K562 (cell line): ENCODE measurements at regions not wholly inside any gene's neighbourhood (a gene's known extent, or its start where the extent isn't known, plus 50 kb on each side); places are given as distances from the start of the nearest gene placed in this dataset.

Experiments used
- BHLHE40 ChIP-seq: IDR thresholded peaks from 2 replicates; pipeline ENCODE4 v1.6.1; 2011; ENCODE audit warnings: low read length, improper control_type of control experiment
- DIDO1 ChIP-seq: fragments of 450-650 bp; IDR thresholded peaks from 2 replicates; pipeline ENCODE4 v1.6.1; 2016; ENCODE audit warnings: low read depth, missing biosample characterization, missing genetic modification characterization
- JUNB ChIP-seq: fragments of 450-650 bp; formaldehyde crosslinking; conservative IDR thresholded peaks from 2 replicates; pipeline ENCODE4 v1.4.0; 2020; ENCODE audit warnings: mild to moderate bottlenecking
- SRF ChIP-seq, 2 experiments: fragments of 250-450, 450-650 bp in 1 of 2; sonication (Bioruptor Pico) in 1 of 2; sonication (generic) in 1 of 2; formaldehyde crosslinking; IDR thresholded peaks; 2 replicates each; pipeline versions ENCODE4 v1.5.0 to v1.5.1; 2020 to 2022; ENCODE audit warnings: mild to moderate bottlenecking in 1 of 2, missing genetic modification reagents in 1 of 2
- YY1 ChIP-seq, 3 experiments: IDR thresholded peaks; 2 replicates each; pipeline ENCODE4 v1.6.1; 2011; ENCODE audit warnings: low read length in 2 of 3, mild to moderate bottlenecking in 2 of 3, moderate library complexity in 2 of 3, borderline replicate concordance in 1 of 3, control low read depth in 1 of 3, low read depth in 1 of 3; ENCODE audit not compliant: insufficient read depth in 3 of 3, insufficient replicate concordance in 2 of 3, control insufficient read depth in 1 of 3, insufficient read length in 1 of 3; ENCODE audit errors: extremely low read depth in 1 of 3
- ZFP36 ChIP-seq: fragments of 150-350 bp; IDR thresholded peaks from 2 replicates; pipeline ENCODE4 v1.6.1; 2018; ENCODE audit warnings: low read length, low read depth; ENCODE audit not compliant: partially characterized antibody
- ZNF24 ChIP-seq: fragments of 450-650 bp; IDR thresholded peaks from 2 replicates; pipeline ENCODE4 v1.6.1; 2016
- TF ChIP-seq, protein P1 (sequence below), 3 experiments: IDR thresholded peaks in 2 of 3; conservative IDR thresholded peaks in 1 of 3; 2 replicates each; pipeline ENCODE4 v1.5.1; 2011 to 2012; ENCODE audit warnings: low read length in 3 of 3, mild to moderate bottlenecking in 3 of 3, control low read depth in 2 of 3, improper control_type of control experiment in 1 of 3, inconsistent platforms in 1 of 3, low read depth in 1 of 3, mixed read lengths in 1 of 3, moderate library complexity in 1 of 3; ENCODE audit not compliant: insufficient read depth in 2 of 3

DNA sequence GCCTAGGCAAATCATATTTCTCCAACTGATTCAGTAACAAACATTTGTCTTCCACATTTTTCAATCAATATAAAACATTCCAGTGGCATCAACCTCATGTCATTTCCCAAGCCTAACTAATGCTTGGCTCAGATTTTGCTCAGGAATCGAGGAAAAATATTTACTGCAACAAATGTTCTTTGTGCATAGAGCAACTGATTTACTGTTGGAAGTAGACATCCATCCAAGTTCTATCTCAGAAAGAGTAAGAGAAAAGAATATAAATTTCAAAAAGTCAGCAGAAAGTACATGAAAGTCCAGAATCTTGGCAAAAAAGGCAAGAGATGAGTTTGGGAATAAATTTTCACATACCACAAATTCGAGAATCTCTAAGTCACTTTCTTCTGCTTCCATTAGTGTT lies 2245.0 kb upstream of the RAG2 start:
- TF ChIP-seq ZFP36 = no peak
- TF ChIP-seq, protein P1, sequence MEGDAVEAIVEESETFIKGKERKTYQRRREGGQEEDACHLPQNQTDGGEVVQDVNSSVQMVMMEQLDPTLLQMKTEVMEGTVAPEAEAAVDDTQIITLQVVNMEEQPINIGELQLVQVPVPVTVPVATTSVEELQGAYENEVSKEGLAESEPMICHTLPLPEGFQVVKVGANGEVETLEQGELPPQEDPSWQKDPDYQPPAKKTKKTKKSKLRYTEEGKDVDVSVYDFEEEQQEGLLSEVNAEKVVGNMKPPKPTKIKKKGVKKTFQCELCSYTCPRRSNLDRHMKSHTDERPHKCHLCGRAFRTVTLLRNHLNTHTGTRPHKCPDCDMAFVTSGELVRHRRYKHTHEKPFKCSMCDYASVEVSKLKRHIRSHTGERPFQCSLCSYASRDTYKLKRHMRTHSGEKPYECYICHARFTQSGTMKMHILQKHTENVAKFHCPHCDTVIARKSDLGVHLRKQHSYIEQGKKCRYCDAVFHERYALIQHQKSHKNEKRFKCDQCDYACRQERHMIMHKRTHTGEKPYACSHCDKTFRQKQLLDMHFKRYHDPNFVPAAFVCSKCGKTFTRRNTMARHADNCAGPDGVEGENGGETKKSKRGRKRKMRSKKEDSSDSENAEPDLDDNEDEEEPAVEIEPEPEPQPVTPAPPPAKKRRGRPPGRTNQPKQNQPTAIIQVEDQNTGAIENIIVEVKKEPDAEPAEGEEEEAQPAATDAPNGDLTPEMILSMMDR (IDR thresholded peaks at IDR 0.05 in 2 of 3, conservative IDR thresholded peaks at IDR 0.05 in 1 of 3; ENCODE audit: insufficient read depth in 2 of 3, low read depth in 1 of 3, low read length in 3 of 3) = no peak
- TF ChIP-seq ZNF24 = no peak
- no peak for TF ChIP-seq BHLHE40
- TF ChIP-seq YY1 (IDR thresholded peaks at IDR 0.05; ENCODE audit: borderline replicate concordance in 1 of 3, control insufficient read depth in 1 of 3, extremely low read depth in 1 of 3, insufficient read depth in 3 of 3, insufficient read length in 1 of 3, insufficient replicate concordance in 2 of 3, low read depth in 1 of 3, low read length in 2 of 3) = no peak
- TF ChIP-seq JUNB (CRISPR knock-in tag) = no peak
- no peak for TF ChIP-seq SRF (CRISPR knock-in tag; IDR thresholded peaks at IDR 0.05)
- TF ChIP-seq DIDO1 (tag) = no peak
